Kidney epithelial cell (primary cell): ENCODE measurements at regions not wholly inside any gene's neighbourhood (a gene's known extent, or its start where the extent isn't known, plus 50 kb on each side); places are given as distances from the start of the nearest gene placed in this dataset.

Experiments used
- DNase-seq: peaks from one replicate; pipeline ENCODE4 v3.0.0-alpha.2; 2010; ENCODE audit warnings: low read depth
- H3K27me3 ChIP-seq: 2 replicates; pipeline ENCODE4 v1.6.0; 2011; ENCODE audit warnings: low read length; ENCODE audit not compliant: control insufficient read depth, insufficient read depth
- H3K36me3 ChIP-seq: 2 replicates; pipeline ENCODE4 v1.5.1; 2011; ENCODE audit warnings: low read length; ENCODE audit not compliant: control insufficient read depth, insufficient read depth
- H3K4me3 ChIP-seq: 2 replicates; pipeline ENCODE4 v1.5.1; 2011; ENCODE audit warnings: low read depth, mild to moderate bottlenecking, control low read depth, low read length
- TF ChIP-seq, protein P1 (sequence below): IDR thresholded peaks from 2 replicates; pipeline ENCODE4 v1.5.1; 2011; ENCODE audit warnings: mild to moderate bottlenecking, moderate library complexity, low read length, control low read depth, inconsistent platforms; ENCODE audit not compliant: insufficient read depth, poor library complexity, severe bottlenecking

DNA sequence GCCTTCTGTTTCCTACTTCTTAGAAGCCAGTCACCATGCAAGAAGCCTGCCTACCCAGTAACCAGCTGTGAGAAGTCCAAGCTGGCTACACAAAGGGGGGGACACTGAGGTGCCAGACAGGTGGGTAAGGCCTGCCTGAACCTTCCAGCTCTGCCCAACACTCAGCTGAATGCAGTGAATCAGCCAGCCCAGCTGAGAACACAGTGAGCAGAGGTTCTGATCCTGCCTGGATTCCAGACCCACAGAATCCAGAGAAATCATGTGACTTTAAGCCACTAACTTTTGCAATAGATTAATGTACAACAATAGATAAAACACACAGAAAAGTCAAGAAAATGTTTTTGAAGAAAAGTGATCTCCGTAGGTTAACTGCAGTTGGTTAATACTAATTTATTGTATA, 151.7 kb downstream of the EFNB2 start:
- H3K27me3 ChIP-seq = no peaks in the 10 kb centered on the region
- no peaks in the 10 kb centered on the region for H3K36me3 ChIP-seq
- no peak overlapping the region for H3K4me3 ChIP-seq
- TF ChIP-seq, protein P1, sequence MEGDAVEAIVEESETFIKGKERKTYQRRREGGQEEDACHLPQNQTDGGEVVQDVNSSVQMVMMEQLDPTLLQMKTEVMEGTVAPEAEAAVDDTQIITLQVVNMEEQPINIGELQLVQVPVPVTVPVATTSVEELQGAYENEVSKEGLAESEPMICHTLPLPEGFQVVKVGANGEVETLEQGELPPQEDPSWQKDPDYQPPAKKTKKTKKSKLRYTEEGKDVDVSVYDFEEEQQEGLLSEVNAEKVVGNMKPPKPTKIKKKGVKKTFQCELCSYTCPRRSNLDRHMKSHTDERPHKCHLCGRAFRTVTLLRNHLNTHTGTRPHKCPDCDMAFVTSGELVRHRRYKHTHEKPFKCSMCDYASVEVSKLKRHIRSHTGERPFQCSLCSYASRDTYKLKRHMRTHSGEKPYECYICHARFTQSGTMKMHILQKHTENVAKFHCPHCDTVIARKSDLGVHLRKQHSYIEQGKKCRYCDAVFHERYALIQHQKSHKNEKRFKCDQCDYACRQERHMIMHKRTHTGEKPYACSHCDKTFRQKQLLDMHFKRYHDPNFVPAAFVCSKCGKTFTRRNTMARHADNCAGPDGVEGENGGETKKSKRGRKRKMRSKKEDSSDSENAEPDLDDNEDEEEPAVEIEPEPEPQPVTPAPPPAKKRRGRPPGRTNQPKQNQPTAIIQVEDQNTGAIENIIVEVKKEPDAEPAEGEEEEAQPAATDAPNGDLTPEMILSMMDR = no peak
- DNase-seq = no peak

DNA sequence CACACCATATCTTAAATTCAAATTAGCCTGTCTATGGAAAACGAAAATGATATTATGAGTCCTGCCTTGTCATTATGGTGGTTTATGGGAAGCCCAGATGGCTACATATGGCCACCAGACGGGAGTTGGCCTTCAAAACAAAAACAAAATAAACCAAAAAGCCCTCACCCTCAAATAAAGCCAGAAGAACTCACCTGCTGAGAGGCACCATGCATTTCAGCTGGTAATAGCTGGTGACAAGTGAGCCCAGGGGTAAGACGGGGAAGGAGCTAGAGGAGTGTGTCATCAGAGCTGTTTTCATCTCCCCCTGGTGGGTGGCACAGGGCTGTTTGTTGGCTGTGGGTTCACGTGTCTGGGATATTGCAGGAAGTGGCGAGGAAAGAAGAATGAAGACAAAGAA, 152.9 kb downstream of the EFNB2 start:
- Histone ChIP-seq H3K4me3 (no peak overlapping the region), H3K27me3 (no peaks in the 10 kb centered on the region), H3K36me3 (no peaks in the 10 kb centered on the region)
- TF ChIP-seq, protein P1 = no peak
- no peak for DNase-seq

DNA sequence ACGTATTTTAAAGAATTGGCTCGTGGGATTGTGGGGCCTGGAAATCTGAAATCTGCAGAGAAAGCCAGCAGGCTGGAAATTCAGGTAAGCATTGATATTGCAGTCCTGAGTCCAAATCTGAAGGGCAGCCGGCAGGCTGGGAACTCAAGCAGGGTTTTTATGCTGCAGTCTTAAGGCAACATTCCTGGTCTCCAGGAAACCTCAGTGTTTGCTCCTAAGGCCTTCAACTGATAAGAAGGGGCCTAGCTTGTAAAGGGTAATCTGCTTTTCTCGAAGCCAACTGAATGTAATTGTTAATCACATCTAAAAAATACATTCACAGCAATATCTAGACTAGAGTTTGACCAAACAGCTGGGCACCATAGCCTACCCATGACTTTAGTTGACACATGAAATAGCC, 154.4 kb downstream of the EFNB2 start:
- no peak overlapping the region for H3K4me3 ChIP-seq
- TF ChIP-seq, protein P1 = no peak
- no peak for DNase-seq

DNA sequence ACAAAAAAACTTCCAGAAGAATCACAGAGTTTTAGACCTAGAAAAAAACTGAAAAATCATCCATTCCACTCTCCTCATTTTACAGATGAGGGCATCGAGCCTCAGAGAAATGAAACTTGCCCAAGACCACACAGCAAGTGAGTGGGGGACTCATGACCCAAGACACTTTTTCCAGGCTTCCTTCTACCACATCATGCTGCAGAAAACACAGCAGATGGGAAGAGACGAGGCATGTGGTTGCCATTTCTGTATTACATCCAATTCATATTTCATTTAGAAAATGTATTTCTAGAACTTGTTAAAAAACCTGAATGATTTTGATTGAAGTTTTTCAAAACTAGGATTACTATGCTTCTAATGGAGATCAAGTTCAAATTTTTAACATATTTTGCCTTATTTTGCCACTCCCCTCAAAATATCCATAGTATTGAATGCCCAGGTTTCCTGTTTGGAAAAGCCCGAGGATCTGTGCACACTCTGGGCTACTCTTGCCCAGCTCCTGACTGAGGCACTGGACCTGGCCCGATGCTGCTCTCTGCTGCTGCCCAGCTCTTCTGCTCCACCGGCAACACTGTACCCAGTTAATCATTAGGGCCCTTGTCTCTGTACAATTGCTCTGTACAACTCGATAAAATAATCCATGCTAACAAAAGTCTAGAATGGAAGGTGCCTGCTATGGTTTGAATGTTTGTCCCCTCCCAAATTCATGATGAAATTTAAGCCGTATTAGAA, 157.4 kb downstream of the EFNB2 start:
- Histone ChIP-seq H3K36me3 (no peaks in the 10 kb centered on the region), H3K4me3 (no peak overlapping the region), H3K27me3 (no peaks in the 10 kb centered on the region)
- TF ChIP-seq, protein P1 = no peak
- DNase-seq = no peak

More for the DNA sequence above, 154.4 kb downstream of the EFNB2 start:
- Histone ChIP-seq H3K36me3 (no peaks in the 10 kb centered on the region), H3K27me3 (no peaks in the 10 kb centered on the region)

DNA sequence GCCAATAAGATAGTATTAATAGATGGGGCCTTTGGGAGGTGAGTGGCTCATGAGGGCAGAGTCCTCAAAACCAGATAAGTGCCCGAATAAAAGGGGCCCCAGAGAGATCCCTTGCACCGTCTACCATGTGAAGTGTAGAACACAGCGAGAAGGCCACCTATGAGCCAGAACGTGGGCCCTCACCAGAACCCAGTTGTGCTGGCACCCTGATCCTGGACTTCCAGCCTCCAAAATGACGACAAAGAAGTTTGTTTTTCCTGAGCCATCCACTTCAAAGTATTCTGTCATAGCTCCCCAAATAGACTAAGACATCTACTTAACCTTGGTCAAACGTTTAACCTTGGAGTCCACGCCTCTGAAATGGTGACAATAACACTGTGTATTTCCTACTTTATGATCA, 158.1 kb downstream of the EFNB2 start:
- H3K36me3 ChIP-seq = no peaks in the 10 kb centered on the region
- no peak for DNase-seq
- TF ChIP-seq, protein P1 = no peak
- no peaks in the 10 kb centered on the region for H3K27me3 ChIP-seq
- no peak overlapping the region for H3K4me3 ChIP-seq
